ENCODE measurements at regions not wholly inside any gene's neighbourhood (a gene's known extent, or its start where the extent isn't known, plus 50 kb on each side); places are given as distances from the start of the nearest gene placed in this dataset.

DNA sequence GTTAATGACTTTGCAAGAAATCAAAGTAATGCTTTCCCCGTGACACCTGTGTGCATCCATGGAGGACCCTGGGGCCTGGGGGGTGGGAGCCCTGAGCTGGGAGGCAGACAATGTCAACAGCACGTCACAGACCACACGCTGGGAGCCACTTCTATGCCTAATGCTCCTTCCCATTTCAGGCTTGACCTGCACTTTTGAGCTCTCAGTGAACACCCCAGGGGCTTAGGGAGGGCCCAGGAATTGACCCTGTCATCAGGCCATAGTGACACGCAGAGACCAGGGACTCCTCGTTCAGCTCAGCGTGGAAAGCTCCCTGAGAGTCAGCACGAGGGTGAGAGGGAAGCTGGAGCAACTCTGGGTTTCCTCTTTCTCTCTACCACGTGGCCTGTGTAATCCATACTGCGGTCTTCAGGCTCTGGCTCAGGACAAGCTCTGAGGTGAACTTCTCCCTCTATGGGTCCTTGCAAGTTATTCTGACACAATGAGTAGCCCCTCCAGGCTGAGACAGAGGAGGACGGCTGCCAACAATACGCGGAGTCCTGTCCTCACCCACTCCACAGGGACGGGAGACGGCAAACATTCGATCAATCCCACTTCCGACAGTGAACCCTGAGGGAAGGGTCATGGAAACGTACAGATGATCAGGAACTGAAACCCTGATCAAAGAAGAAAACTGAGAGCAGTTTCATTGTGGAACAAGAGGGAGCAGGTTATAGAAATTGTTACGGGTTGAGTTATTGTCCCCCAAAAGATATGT, 130.8 kb upstream of the IRX4 start:
- ChIA-PET CTCF (no interaction called here), POLR2A (no interaction called here)
- Histone ChIP-seq H3K4me3 (ENCODE audit: low read depth, low read length) (no peak overlapping the region), H3K9me3 (ENCODE audit: control insufficient read depth, insufficient read depth, low read length) (no peaks in the 10 kb centered on the region), H3K27me3 (ENCODE audit: control insufficient read depth, insufficient read depth, low read length) (peaks cover 2% of the 10 kb centered on the region), H3K27ac (ENCODE audit: low read depth, low read length) (no peak overlapping the region)
- TF ChIP-seq, protein P1, sequence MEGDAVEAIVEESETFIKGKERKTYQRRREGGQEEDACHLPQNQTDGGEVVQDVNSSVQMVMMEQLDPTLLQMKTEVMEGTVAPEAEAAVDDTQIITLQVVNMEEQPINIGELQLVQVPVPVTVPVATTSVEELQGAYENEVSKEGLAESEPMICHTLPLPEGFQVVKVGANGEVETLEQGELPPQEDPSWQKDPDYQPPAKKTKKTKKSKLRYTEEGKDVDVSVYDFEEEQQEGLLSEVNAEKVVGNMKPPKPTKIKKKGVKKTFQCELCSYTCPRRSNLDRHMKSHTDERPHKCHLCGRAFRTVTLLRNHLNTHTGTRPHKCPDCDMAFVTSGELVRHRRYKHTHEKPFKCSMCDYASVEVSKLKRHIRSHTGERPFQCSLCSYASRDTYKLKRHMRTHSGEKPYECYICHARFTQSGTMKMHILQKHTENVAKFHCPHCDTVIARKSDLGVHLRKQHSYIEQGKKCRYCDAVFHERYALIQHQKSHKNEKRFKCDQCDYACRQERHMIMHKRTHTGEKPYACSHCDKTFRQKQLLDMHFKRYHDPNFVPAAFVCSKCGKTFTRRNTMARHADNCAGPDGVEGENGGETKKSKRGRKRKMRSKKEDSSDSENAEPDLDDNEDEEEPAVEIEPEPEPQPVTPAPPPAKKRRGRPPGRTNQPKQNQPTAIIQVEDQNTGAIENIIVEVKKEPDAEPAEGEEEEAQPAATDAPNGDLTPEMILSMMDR (IDR thresholded peaks at IDR 0.05; ENCODE audit: low read depth, low read length) = no peak
- no peak for DNase-seq (ENCODE audit: low read depth, low spot score)

GRCh38 chr5:2012885-2013284, 130.2 kb upstream of the IRX4 start:
- H3K9me3 ChIP-seq (ENCODE audit: control insufficient read depth, insufficient read depth, low read length) = peaks cover 1% of the 10 kb centered on the region; the same call in 1 of the 2 replicates
- H3K4me3 ChIP-seq (ENCODE audit: low read depth, low read length) = no peak overlapping the region
- ChIA-PET POLR2A (no interaction called here), CTCF (no interaction called here)
- no peak overlapping the region for H3K27ac ChIP-seq (ENCODE audit: low read depth, low read length)
- H3K27me3 ChIP-seq (ENCODE audit: control insufficient read depth, insufficient read depth, low read length) = peaks cover 5% of the 10 kb centered on the region
- TF ChIP-seq, protein P1 (IDR thresholded peaks at IDR 0.05; ENCODE audit: low read depth, low read length) = no peak
- no peak for DNase-seq (ENCODE audit: low read depth, low spot score)

- TF ChIP-seq, protein P1 (IDR thresholded peaks at IDR 0.05; ENCODE audit: low read depth, low read length) = no peak
- H3K27me3 ChIP-seq (ENCODE audit: control insufficient read depth, insufficient read depth, low read length) = peaks cover 8% of the 10 kb centered on the region
- no peak overlapping the region for H3K4me3 ChIP-seq (ENCODE audit: low read depth, low read length)
- H3K27ac ChIP-seq (ENCODE audit: low read depth, low read length) = no peak overlapping the region
- DNase-seq (ENCODE audit: low read depth, low spot score) = no peak
- CTCF ChIA-PET = no interaction called here
- peaks cover 12% of the 10 kb centered on the region; the same call in 1 of the 2 replicates for H3K9me3 ChIP-seq (ENCODE audit: control insufficient read depth, insufficient read depth, low read length)
- POLR2A ChIA-PET = no interaction called here
Measured at GRCh38 chr5:2011481-2012411, 129.0 kb upstream of the IRX4 start.

- DNase-seq (ENCODE audit: low read depth, low spot score) = no peak
- H3K4me3 ChIP-seq (ENCODE audit: low read depth, low read length) = no peak overlapping the region
- ChIA-PET CTCF (no interaction called here), POLR2A (no interaction called here)
- H3K9me3 ChIP-seq (ENCODE audit: control insufficient read depth, insufficient read depth, low read length) = peaks cover 12% of the 10 kb centered on the region; the same call in 1 of the 2 replicates
- peaks cover 8% of the 10 kb centered on the region for H3K27me3 ChIP-seq (ENCODE audit: control insufficient read depth, insufficient read depth, low read length)
- no peak overlapping the region for H3K27ac ChIP-seq (ENCODE audit: low read depth, low read length)
- TF ChIP-seq, protein P1 (IDR thresholded peaks at IDR 0.05; ENCODE audit: low read depth, low read length) = no peak
Measured at GRCh38 chr5:2010940-2011339, 128.2 kb upstream of the IRX4 start.
